ENCODE measurements at regions not wholly inside any gene's neighbourhood (a gene's known extent, or its start where the extent isn't known, plus 50 kb on each side); places are given as distances from the start of the nearest gene placed in this dataset.

DNA sequence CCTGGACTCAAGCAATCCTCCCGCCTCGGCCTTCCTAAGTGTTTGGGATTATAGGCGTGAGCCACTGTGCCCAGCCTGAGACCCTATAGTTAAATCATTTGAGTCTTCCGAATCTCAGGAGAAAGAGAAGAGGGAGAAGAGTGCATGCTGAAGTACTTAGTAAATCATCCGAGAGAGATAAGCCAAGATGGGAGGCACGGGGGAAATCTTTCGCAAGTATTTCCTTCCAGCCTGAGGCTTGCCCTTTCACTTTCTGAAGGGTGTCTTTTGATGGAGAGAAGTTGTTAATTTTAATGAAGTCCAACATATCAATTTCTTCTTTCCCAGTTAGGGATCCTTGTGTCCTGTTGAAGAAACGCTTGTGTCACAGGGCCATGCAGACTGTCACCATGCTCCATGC, 97.1 kb upstream of the SLC6A6 start:
- CTCF ChIA-PET: no interaction called here
- POLR2A ChIA-PET: interaction anchor here (0.6 to 0.7 kb wide), 3 partner anchors 66 to 94 kb away, joined by 4 to 6 read pairs (median 4); no protein-coding TSS in a partner anchor
- TF ChIP-seq ZNF263 (CRISPR knock-in tag; IDR thresholded peaks at IDR 0.05; ENCODE audit: low read depth) (no peak), OVOL2 (CRISPR knock-in tag; IDR thresholded peaks at IDR 0.05; ENCODE audit: borderline replicate concordance) (no peak), SMAD3 (CRISPR knock-in tag; IDR thresholded peaks at IDR 0.05; ENCODE audit: borderline replicate concordance) (no peak), ZNF396 (CRISPR knock-in tag; IDR thresholded peaks at IDR 0.05; ENCODE audit: borderline replicate concordance) (no peak), ZNF671 (CRISPR knock-in tag; IDR thresholded peaks at IDR 0.05) (no peak), MLX (CRISPR knock-in tag; IDR thresholded peaks at IDR 0.05) (no peak), FOXP1 (CRISPR knock-in tag; IDR thresholded peaks at IDR 0.05; ENCODE audit: borderline replicate concordance) (no peak), CTCF (IDR thresholded peaks at IDR 0.05) (no peak), EMX1 (CRISPR knock-in tag; IDR thresholded peaks at IDR 0.05) (no peak), NR2C2 (CRISPR knock-in tag; IDR thresholded peaks at IDR 0.05) (no peak), E2F1 (CRISPR knock-in tag; IDR thresholded peaks at IDR 0.05) (no peak), ZNF317 (CRISPR knock-in tag; IDR thresholded peaks at IDR 0.05; ENCODE audit: borderline replicate concordance, low read depth) (no peak), ZNF281 (CRISPR knock-in tag; IDR thresholded peaks at IDR 0.05) (no peak), TEAD4 (CRISPR knock-in tag; IDR thresholded peaks at IDR 0.05) (no peak), GABPB1 (CRISPR knock-in tag; IDR thresholded peaks at IDR 0.05) (no peak)
- TF ChIP-seq, protein P1, sequence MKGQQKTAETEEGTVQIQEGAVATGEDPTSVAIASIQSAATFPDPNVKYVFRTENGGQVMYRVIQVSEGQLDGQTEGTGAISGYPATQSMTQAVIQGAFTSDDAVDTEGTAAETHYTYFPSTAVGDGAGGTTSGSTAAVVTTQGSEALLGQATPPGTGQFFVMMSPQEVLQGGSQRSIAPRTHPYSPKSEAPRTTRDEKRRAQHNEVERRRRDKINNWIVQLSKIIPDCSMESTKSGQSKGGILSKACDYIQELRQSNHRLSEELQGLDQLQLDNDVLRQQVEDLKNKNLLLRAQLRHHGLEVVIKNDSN (CRISPR knock-in tag; IDR thresholded peaks at IDR 0.05): no peak
- TF ChIP-seq, protein P2, sequence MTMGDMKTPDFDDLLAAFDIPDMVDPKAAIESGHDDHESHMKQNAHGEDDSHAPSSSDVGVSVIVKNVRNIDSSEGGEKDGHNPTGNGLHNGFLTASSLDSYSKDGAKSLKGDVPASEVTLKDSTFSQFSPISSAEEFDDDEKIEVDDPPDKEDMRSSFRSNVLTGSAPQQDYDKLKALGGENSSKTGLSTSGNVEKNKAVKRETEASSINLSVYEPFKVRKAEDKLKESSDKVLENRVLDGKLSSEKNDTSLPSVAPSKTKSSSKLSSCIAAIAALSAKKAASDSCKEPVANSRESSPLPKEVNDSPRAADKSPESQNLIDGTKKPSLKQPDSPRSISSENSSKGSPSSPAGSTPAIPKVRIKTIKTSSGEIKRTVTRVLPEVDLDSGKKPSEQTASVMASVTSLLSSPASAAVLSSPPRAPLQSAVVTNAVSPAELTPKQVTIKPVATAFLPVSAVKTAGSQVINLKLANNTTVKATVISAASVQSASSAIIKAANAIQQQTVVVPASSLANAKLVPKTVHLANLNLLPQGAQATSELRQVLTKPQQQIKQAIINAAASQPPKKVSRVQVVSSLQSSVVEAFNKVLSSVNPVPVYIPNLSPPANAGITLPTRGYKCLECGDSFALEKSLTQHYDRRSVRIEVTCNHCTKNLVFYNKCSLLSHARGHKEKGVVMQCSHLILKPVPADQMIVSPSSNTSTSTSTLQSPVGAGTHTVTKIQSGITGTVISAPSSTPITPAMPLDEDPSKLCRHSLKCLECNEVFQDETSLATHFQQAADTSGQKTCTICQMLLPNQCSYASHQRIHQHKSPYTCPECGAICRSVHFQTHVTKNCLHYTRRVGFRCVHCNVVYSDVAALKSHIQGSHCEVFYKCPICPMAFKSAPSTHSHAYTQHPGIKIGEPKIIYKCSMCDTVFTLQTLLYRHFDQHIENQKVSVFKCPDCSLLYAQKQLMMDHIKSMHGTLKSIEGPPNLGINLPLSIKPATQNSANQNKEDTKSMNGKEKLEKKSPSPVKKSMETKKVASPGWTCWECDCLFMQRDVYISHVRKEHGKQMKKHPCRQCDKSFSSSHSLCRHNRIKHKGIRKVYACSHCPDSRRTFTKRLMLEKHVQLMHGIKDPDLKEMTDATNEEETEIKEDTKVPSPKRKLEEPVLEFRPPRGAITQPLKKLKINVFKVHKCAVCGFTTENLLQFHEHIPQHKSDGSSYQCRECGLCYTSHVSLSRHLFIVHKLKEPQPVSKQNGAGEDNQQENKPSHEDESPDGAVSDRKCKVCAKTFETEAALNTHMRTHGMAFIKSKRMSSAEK (CRISPR knock-in tag; IDR thresholded peaks at IDR 0.05; ENCODE audit: borderline replicate concordance): no peak
- TF ChIP-seq, protein P3, sequence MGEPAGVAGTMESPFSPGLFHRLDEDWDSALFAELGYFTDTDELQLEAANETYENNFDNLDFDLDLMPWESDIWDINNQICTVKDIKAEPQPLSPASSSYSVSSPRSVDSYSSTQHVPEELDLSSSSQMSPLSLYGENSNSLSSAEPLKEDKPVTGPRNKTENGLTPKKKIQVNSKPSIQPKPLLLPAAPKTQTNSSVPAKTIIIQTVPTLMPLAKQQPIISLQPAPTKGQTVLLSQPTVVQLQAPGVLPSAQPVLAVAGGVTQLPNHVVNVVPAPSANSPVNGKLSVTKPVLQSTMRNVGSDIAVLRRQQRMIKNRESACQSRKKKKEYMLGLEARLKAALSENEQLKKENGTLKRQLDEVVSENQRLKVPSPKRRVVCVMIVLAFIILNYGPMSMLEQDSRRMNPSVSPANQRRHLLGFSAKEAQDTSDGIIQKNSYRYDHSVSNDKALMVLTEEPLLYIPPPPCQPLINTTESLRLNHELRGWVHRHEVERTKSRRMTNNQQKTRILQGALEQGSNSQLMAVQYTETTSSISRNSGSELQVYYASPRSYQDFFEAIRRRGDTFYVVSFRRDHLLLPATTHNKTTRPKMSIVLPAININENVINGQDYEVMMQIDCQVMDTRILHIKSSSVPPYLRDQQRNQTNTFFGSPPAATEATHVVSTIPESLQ (CRISPR knock-in tag; IDR thresholded peaks at IDR 0.05): no peak
- ATAC-seq (no peak), DNase-seq (ENCODE audit: low spot score) (no peak)
- no peak overlapping the region for H3K27ac Mint-ChIP-seq
- H3K4me1 Mint-ChIP-seq: peaks cover 18% of the 10 kb centered on the region
- H3K36me3 Mint-ChIP-seq: no peaks in the 10 kb centered on the region
- H3K4me3 Mint-ChIP-seq: no peak overlapping the region
- peaks cover 15% of the 10 kb centered on the region for H3K9me3 Mint-ChIP-seq
- peaks cover 17% of the 10 kb centered on the region for H3K27me3 Mint-ChIP-seq (ENCODE audit: low read depth)

Measured in WTC11 (cell line).